MM.1S (cell line): ENCODE measurements at regions not wholly inside any gene's neighbourhood (a gene's known extent, or its start where the extent isn't known, plus 50 kb on each side); places are given as distances from the start of the nearest gene placed in this dataset.

ENCODE experiments used
- DNase-seq: peaks from one replicate; pipeline ENCODE4 v3.0.0-alpha.2; 2015
- H2AFZ ChIP-seq: fragments of 300-600 bp; sonication (generic); 2 replicates; pipeline ENCODE4 v1.6.0; 2016; ENCODE audit warnings: antibody characterized with exemption, low read length
- H3F3A ChIP-seq: fragments of 300-600 bp; sonication (generic); 2 replicates; pipeline ENCODE4 v1.6.1; 2016; ENCODE audit warnings: mild to moderate bottlenecking, antibody characterized with exemption, low read length, moderate library complexity, mixed read lengths; ENCODE audit not compliant: insufficient read depth
- H3K27ac ChIP-seq: fragments of 300-600 bp; sonication (generic); 2 replicates; pipeline ENCODE4 v1.5.1; 2016; ENCODE audit warnings: mild to moderate bottlenecking, low read length
- H3K27me3 ChIP-seq: fragments of 300-600 bp; sonication (generic); replicated peaks from 2 replicates; pipeline ENCODE4 v1.6.0; 2016; ENCODE audit warnings: low read length; ENCODE audit not compliant: insufficient read depth
- H3K36me3 ChIP-seq: fragments of 300-600 bp; sonication (generic); replicated peaks from 2 replicates; pipeline ENCODE4 v1.6.1; 2016; ENCODE audit warnings: mild to moderate bottlenecking, low read length, mixed read lengths; ENCODE audit not compliant: insufficient read depth
- H3K4me1 ChIP-seq: fragments of 300-600 bp; sonication (generic); 2 replicates; pipeline ENCODE4 v1.6.1; 2016; ENCODE audit warnings: low read length, mixed read lengths
- H3K4me2 ChIP-seq: fragments of 300-600 bp; sonication (generic); 2 replicates; pipeline ENCODE4 v1.6.0; 2016; ENCODE audit warnings: low read depth, low read length
- H3K4me3 ChIP-seq: fragments of 300-600 bp; sonication (generic); 2 replicates; pipeline ENCODE4 v1.5.1; 2016; ENCODE audit warnings: low read length, mixed read lengths
- H3K79me2 ChIP-seq: fragments of 300-600 bp; sonication (generic); 2 replicates; pipeline ENCODE4 v1.6.1; 2016; ENCODE audit warnings: mixed run types, low read length, mixed read lengths
- H3K9ac ChIP-seq: fragments of 300-600 bp; sonication (generic); 2 replicates; pipeline ENCODE4 v1.6.1; 2016; ENCODE audit warnings: low read length, mixed read lengths
- H3K9me2 ChIP-seq: fragments of 300-600 bp; sonication (generic); replicated peaks from 2 replicates; pipeline ENCODE4 v1.6.1; 2016; ENCODE audit warnings: mild to moderate bottlenecking, low read length, mixed read lengths; ENCODE audit not compliant: insufficient read depth
- H3K9me3 ChIP-seq: fragments of 300-600 bp; sonication (generic); replicated peaks from 2 replicates; pipeline ENCODE4 v1.6.1; 2016; ENCODE audit warnings: mild to moderate bottlenecking, low read length, mixed read lengths; ENCODE audit not compliant: insufficient read depth
- H4K20me1 ChIP-seq: fragments of 300-600 bp; sonication (generic); 2 replicates; pipeline ENCODE4 v1.6.1; 2016; ENCODE audit warnings: mild to moderate bottlenecking, low read length, moderate library complexity, mixed read lengths; ENCODE audit not compliant: insufficient read depth
- CTCF ChIP-seq: fragments of 300-600 bp; sonication (generic); IDR thresholded peaks from 2 replicates; pipeline ENCODE4 v1.5.1; 2016; ENCODE audit warnings: antibody characterized with exemption, low read length, mixed read lengths
- EZH2 ChIP-seq: fragments of 300-600 bp; sonication (generic); optimal IDR thresholded peaks from 2 replicates; pipeline ENCODE3; 2017; ENCODE audit warnings: low read depth, mild to moderate bottlenecking, antibody characterized with exemption, low read length, mixed read lengths
- EZH2phosphoT487 ChIP-seq: fragments of 300-600 bp; sonication (generic); IDR thresholded peaks from 2 replicates; pipeline ENCODE4 v1.6.1; 2018; ENCODE audit warnings: antibody characterized with exemption, low read length

- H3K9me3 ChIP-seq, result no peaks in the 10 kb centered on the region
- no peak overlapping the region for H3K27ac ChIP-seq
- TF ChIP-seq EZH2 (no peak), EZH2phosphoT487 (no peak), CTCF (no peak)
Observed at GRCh38 chrX:1084689-1085088, 127.8 kb downstream of the CRLF2 start.

GRCh38 chrX:1076871-1077651, 135.4 kb downstream of the CRLF2 start:
- DNase-seq, result no peak
- H3F3A ChIP-seq, result no peaks in the 10 kb centered on the region
- TF ChIP-seq EZH2phosphoT487 (no peak), CTCF (no peak), EZH2 (no peak)
- no peak overlapping the region for H3K9ac ChIP-seq
- no peaks in the 10 kb centered on the region for H3K27me3 ChIP-seq
- H3K4me2 ChIP-seq, result no peak overlapping the region
- H3K36me3 ChIP-seq, result no peaks in the 10 kb centered on the region
- no peak overlapping the region for H3K4me3 ChIP-seq
- H2AFZ ChIP-seq, result no peak overlapping the region
- no peaks in the 10 kb centered on the region for H3K9me2 ChIP-seq
- no peaks in the 10 kb centered on the region for H3K9me3 ChIP-seq
- H3K4me1 ChIP-seq, result no peaks in the 10 kb centered on the region
- H3K79me2 ChIP-seq, result no peaks in the 10 kb centered on the region
- H3K27ac ChIP-seq, result no peak overlapping the region
- no peaks in the 10 kb centered on the region for H4K20me1 ChIP-seq

More at GRCh38 chrX:1084689-1085088, 127.8 kb downstream of the CRLF2 start:
- no peaks in the 10 kb centered on the region for H3K79me2 ChIP-seq
- no peak overlapping the region for H3K9ac ChIP-seq
- H3K9me2 ChIP-seq, result no peaks in the 10 kb centered on the region
- no peaks in the 10 kb centered on the region for H3K27me3 ChIP-seq
- DNase-seq, result no peak
- no peaks in the 10 kb centered on the region for H3K4me1 ChIP-seq
- H3K4me3 ChIP-seq, result no peak overlapping the region
- no peak overlapping the region for H2AFZ ChIP-seq
- no peaks in the 10 kb centered on the region for H3F3A ChIP-seq
- H3K36me3 ChIP-seq, result no peaks in the 10 kb centered on the region
- H4K20me1 ChIP-seq, result no peaks in the 10 kb centered on the region
- H3K4me2 ChIP-seq, result no peak overlapping the region

- H3K4me1 ChIP-seq, result no peaks in the 10 kb centered on the region
- no peak for TF ChIP-seq EZH2
- no peak for TF ChIP-seq CTCF
- no peak for TF ChIP-seq EZH2phosphoT487
- no peaks in the 10 kb centered on the region for H3K9me2 ChIP-seq
- H3K9me3 ChIP-seq, result no peaks in the 10 kb centered on the region
- DNase-seq, result no peak
- no peak overlapping the region for H3K9ac ChIP-seq
- H3K4me2 ChIP-seq, result no peak overlapping the region
- no peak overlapping the region for H3K27ac ChIP-seq
- no peaks in the 10 kb centered on the region for H3K27me3 ChIP-seq
- no peak overlapping the region for H2AFZ ChIP-seq
- no peaks in the 10 kb centered on the region for H3K36me3 ChIP-seq
- no peaks in the 10 kb centered on the region for H3F3A ChIP-seq
- no peaks in the 10 kb centered on the region for H3K79me2 ChIP-seq
- no peaks in the 10 kb centered on the region for H4K20me1 ChIP-seq
- H3K4me3 ChIP-seq, result no peak overlapping the region
Observed at GRCh38 chrX:1075741-1076140, 136.7 kb downstream of the CRLF2 start.
